NCI-H1417 (cell line): ENCODE measurements at regions not wholly inside any gene's neighbourhood (a gene's known extent, or its start where the extent isn't known, plus 50 kb on each side); places are given as distances from the start of the nearest gene placed in this dataset.

ENCODE experiments used
- DNase-seq, 3 experiments: peaks; one replicate each; lab custom pipeline; 2025; lab: John Stamatoyannopoulos, UW

DNA sequence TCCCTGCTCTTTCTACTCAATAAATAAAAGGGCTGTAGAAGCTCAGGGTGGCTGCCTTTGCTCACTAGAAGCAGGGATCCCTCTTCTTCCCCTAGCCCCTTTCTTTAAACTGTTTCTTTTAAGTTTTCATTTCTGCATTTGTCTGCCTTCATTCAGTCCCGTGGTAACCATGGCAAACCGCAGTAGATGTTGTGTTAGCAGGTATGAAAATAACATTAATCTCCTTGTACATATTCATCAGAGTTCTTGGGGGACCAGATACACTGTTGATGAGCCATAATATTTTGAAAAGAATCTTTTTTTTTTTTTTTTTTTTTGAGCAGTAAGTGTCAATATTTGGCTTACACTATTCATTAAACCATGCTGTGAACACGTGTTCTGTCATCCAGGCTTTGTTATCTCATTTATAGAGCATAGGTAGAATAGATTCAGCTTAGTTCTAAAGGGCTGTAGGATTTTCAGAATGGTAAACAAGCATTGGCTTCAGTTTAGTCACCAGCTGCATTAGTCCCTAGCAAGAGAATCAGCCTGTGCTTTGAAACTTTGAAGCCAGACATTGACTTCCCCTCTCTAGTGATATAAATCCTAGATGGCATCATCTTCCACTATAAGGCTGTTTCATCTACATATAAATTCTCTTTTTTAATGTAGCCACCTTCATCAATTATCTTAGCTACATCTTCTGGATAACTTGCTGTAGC lies 59.4 kb upstream of the SPRY2 start:
- DNase-seq, result peak in 2 of 3 experiments; percentile 13 to 68

DNA sequence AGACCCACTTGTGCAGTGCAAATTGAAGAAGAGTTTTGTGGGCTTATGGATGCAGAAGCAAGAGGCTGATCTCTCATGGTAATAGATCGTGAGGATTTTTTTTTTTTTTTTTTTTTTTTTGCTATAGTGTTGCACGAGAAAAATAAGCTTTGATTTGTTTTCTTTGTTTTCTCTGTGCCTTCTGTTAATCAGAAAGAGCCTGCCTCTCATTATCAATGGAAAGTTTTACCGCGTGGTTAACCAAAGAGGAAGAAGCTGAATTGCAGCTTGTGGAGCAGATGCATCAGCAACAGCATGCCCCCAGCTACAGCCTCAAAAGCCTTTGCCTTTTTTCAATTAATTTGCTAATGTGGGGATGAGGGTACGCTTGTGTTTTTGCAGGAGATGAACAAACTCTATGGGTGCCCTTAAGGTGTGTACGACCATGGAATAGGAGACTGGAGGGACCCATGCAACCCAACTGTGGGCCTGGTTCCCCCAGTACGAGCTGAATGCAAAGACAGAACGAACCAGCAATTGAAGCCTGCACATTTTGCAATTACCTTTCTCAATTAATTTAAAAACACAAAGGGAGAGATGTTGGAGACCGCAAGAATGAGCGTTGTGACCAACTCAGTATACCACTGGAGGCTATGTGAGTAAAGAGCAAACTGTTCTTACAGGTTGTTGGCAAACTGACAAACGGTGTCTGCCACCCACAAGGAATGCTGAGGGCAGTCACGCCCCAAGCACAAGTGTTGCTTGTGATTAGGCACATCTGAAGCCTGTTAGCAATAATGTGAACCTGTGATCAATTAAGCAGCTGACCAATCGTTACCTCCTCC lies 58.6 kb upstream of the SPRY2 start:
- DNase-seq, result peak in 1 of 3 experiments; percentile 60
